Upper lobe of right lung (tissue), 1 donor: ENCODE measurements at regions not wholly inside any gene's neighbourhood (a gene's known extent, or its start where the extent isn't known, plus 50 kb on each side); places are given as distances from the start of the nearest gene placed in this dataset.

Source experiments
- ATAC-seq: fragments of 200-7000 bp; cut with Tn5 transposase; one replicate; pipeline ENCODE4 v1.9.1; 2020; ENCODE audit warnings: mild to moderate bottlenecking, moderate library complexity
- DNase-seq: peaks from one replicate; pipeline ENCODE4 v3.0.0-alpha.2; 2020
- H3K27ac ChIP-seq: fragments of 200-600 bp; one replicate; pipeline ENCODE4 v1.8.0; 2022
- H3K27me3 ChIP-seq: fragments of 200-600 bp; one replicate; pipeline ENCODE4 v1.8.0; 2022; ENCODE audit warnings: mild to moderate bottlenecking
- H3K36me3 ChIP-seq: fragments of 200-600 bp; one replicate; pipeline ENCODE4 v1.8.0; 2022
- H3K4me1 ChIP-seq: fragments of 200-600 bp; one replicate; pipeline ENCODE4 v1.8.0; 2022
- H3K4me3 ChIP-seq: fragments of 200-600 bp; one replicate; pipeline ENCODE4 v1.8.0; 2022; ENCODE audit warnings: mild to moderate bottlenecking
- H3K9me3 ChIP-seq: fragments of 200-600 bp; one replicate; pipeline ENCODE4 v1.8.0; 2022
- CTCF ChIP-seq: fragments of 200-600 bp; IDR thresholded peaks from one replicate; pipeline ENCODE4 v1.8.0; 2022; ENCODE audit warnings: antibody characterized with exemption
- intact Hi-C: fragments of 100-400 bp; cut with DNase I; formaldehyde crosslinking; loops from one replicate; pipeline ENCODE4 v1.11.0; 2022
- donor health status: DM: no; HTN: yes; CAD: no; lungs with severe emphysema.

DNA sequence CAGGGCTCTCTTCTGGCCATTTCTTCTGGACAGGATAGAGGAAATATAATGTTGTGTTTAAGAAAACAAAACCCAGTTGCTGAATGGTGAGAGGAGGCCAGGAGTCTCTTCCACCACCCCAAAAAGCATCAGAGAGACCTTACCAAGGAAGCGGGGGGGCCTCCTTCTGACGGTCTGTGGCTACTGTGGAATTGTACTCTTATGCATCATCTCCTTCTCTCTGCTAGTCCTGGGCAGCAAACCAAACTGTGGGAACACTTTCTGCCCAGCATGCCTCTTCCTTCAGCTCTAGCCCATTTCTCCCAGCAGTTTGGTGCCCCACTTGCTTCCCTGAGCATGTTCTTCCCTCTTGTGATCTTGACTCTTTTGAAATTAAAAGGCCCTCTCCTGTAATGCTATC lies 157.7 kb downstream of the HHIPL2 start:
- Histone ChIP-seq H3K27me3 (no peaks in the 10 kb centered on the region), H3K4me1 (no peaks in the 10 kb centered on the region), H3K9me3 (no peaks in the 10 kb centered on the region), H3K27ac (no peak overlapping the region), H3K36me3 (no peaks in the 10 kb centered on the region), H3K4me3 (no peak overlapping the region)
- intact Hi-C loops, result no loop called here
- no peak for DNase-seq
- no peak for TF ChIP-seq CTCF
- ATAC-seq, result no peak

- Histone ChIP-seq H3K9me3 (no peaks in the 10 kb centered on the region), H3K4me1 (no peaks in the 10 kb centered on the region), H3K36me3 (no peaks in the 10 kb centered on the region), H3K27me3 (no peaks in the 10 kb centered on the region), H3K27ac (no peak overlapping the region), H3K4me3 (no peak overlapping the region)
- ATAC-seq (no peak), DNase-seq (no peak)
- intact Hi-C loops, result no loop called here
- TF ChIP-seq CTCF, result no peak
Measured at GRCh38 chr1:222387007-222387814, 160.7 kb downstream of the HHIPL2 start.

DNA sequence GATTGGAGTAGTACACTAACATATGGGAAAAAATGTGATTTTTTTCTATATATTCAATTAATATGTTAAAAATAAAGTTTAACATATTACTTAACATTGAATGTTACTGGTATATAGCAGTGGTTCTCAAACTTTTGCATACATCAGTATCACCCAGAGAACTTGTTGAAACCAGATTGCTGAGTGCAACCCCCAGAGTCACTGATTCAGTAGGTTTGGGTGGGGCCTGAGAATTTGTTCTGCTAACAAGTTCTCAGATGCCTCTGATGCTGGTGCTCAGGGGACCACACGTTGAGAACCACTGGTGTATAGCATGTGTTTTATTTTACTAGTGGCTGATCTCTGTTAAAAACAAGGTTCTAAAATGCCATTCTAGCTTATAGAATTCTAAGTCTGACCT lies 161.9 kb downstream of the HHIPL2 start:
- Histone ChIP-seq H3K4me3 (no peak overlapping the region), H3K36me3 (no peaks in the 10 kb centered on the region), H3K9me3 (no peaks in the 10 kb centered on the region), H3K27ac (no peak overlapping the region), H3K4me1 (no peaks in the 10 kb centered on the region), H3K27me3 (no peaks in the 10 kb centered on the region)
- no peak for TF ChIP-seq CTCF
- intact Hi-C loops, result no loop called here
- DNase-seq, result no peak
- ATAC-seq, result no peak

- no peaks in the 10 kb centered on the region for H3K36me3 ChIP-seq
- no peak for TF ChIP-seq CTCF
- H3K9me3 ChIP-seq, result no peaks in the 10 kb centered on the region
- intact Hi-C loops, result no loop called here
- H3K4me3 ChIP-seq, result no peak overlapping the region
- H3K27ac ChIP-seq, result no peak overlapping the region
- H3K4me1 ChIP-seq, result no peaks in the 10 kb centered on the region
- H3K27me3 ChIP-seq, result no peaks in the 10 kb centered on the region
- no peak for ATAC-seq
- DNase-seq, result no peak
Measured at GRCh38 chr1:222385262-222385661, 162.6 kb downstream of the HHIPL2 start.

DNA sequence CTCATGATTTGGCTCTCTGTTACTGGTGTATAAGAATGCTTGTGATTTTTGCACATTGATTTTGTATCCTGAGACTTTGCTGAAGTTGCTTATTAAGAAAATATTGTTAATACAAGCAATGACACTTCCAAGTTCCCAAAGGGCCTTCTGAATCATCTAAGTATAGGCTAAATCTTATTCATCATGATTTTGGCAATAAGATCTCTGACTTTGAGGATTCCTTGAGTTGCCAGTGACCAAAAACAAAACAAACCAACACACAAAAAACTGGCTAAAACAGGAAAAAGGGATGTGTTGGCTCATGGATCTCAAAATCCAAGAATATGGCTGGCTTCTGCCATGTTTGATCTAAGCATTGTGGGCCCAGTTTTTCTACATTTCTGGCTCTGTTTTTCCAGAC lies 163.4 kb downstream of the HHIPL2 start:
- ATAC-seq, result no peak
- H3K4me1 ChIP-seq, result no peaks in the 10 kb centered on the region
- no peak for TF ChIP-seq CTCF
- intact Hi-C loops, result no loop called here
- H3K4me3 ChIP-seq, result no peak overlapping the region
- H3K27me3 ChIP-seq, result no peaks in the 10 kb centered on the region
- H3K36me3 ChIP-seq, result no peaks in the 10 kb centered on the region
- DNase-seq, result no peak
- no peaks in the 10 kb centered on the region for H3K9me3 ChIP-seq
- no peak overlapping the region for H3K27ac ChIP-seq

DNA sequence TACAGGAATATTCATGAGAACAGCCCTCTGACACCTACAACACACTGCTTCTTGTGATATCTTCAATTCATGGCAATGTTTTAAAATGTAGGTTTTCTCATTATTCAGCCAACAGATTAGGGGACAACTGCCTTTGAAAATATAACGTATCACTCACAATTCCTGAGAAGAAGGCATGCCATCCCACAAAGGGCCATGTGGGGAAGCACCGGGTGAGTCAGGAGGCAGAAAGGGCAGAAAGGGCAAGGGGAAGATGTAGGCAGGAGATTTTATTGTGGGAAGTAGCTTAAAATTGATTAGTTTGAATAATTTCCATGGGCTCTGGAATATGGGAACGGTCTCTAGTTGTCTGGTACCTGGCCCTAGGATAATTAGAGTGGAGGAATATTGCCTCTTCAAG lies 165.7 kb downstream of the HHIPL2 start:
- ATAC-seq (no peak), DNase-seq (no peak)

More for the DNA sequence above, 165.7 kb downstream of the HHIPL2 start:
- H3K27me3 ChIP-seq, result no peaks in the 10 kb centered on the region
- H3K27ac ChIP-seq, result no peak overlapping the region
- no peaks in the 10 kb centered on the region for H3K36me3 ChIP-seq
- no peaks in the 10 kb centered on the region for H3K9me3 ChIP-seq
- no peak overlapping the region for H3K4me3 ChIP-seq
- intact Hi-C loops, result no loop called here
- H3K4me1 ChIP-seq, result no peaks in the 10 kb centered on the region
- no peak for TF ChIP-seq CTCF
